ENCODE measurements at regions not wholly inside any gene's neighbourhood (a gene's known extent, or its start where the extent isn't known, plus 50 kb on each side); places are given as distances from the start of the nearest gene placed in this dataset.

- FAIRE-seq (no peak), DNase-seq (ENCODE audit: insufficient read length, low spot score) (no peak)
- TF ChIP-seq POLR2A (IDR thresholded peaks at IDR 0.05; ENCODE audit: low read depth, low read length), result no peak
Observed at GRCh38 chr20:51266353-51266752, 243.4 kb upstream of the KCNG1 start.

DNA sequence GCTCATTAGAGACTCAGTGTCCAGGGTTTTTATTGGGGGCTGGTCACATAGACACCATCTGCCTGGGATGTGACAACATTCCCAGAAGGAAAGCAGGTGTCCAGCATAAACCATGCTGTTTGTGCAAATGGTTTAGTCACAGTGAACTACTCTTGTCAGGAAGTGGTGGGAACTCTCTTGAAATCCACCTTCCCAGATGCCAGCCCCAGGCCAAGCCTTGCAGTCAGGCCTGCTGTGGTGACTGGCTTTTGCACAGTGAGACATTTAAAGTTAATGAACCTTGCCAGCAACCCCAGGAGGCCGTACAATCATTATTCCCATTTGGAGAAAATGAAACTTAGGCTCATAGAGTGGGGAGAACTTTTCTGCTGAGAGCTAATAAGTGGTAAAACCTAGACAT is 242.5 kb upstream of the KCNG1 start:
- FAIRE-seq (no peak), DNase-seq (ENCODE audit: insufficient read length, low spot score) (no peak)
- TF ChIP-seq POLR2A (IDR thresholded peaks at IDR 0.05; ENCODE audit: low read depth, low read length), result no peak

DNA sequence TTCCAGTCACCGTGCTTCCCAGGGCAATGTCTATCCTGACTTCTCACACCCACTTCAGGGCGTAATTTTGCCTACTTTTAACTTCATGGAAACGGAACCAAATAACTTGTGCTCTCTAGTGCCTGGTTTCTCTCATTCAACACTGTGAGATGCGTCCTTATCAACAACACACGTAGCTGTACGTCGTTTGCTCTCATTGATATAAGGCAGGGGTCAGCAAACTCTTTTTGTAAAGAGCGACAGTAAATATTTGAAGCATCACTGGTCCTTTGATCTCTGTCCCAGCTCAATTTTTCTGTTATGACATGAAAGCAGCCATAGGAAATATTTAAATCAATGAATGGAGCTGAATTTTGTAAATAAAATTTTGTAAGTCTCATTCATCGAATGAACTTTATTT is 239.3 kb upstream of the KCNG1 start:
- no peak for FAIRE-seq
- TF ChIP-seq POLR2A (IDR thresholded peaks at IDR 0.05; ENCODE audit: low read depth, low read length), result no peak
- DNase-seq (ENCODE audit: insufficient read length, low spot score), result no peak

- DNase-seq (ENCODE audit: insufficient read length, low spot score), result no peak
- no peak for TF ChIP-seq POLR2A (IDR thresholded peaks at IDR 0.05; ENCODE audit: low read depth, low read length)
- no peak for FAIRE-seq
Observed at GRCh38 chr20:51259455-51259854, 236.5 kb upstream of the KCNG1 start.

- DNase-seq (ENCODE audit: insufficient read length, low spot score) (no peak), FAIRE-seq (no peak)
- no peak for TF ChIP-seq POLR2A (IDR thresholded peaks at IDR 0.05; ENCODE audit: low read depth, low read length)
Observed at GRCh38 chr20:51258582-51259165, 235.8 kb upstream of the KCNG1 start.

DNA sequence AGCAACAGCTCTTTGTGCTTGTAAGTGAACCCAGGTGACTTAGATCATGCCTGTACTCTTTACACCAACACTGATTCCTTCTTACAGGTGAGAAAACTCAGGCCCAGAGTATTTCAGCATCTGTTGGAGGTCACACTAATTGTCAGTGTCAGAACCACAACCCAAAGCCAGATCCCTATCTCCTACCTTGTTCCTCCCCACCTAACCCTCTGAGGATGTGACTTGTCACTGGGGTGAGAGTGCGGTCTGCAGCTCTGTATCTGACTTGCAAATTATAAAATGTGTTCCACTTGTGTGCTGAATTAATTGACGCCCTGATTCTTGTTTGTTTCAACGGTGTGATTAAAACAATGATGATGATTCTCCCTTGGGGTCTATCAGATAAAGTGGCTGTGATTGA is 232.5 kb upstream of the KCNG1 start:
- DNase-seq (ENCODE audit: insufficient read length, low spot score) (no peak), FAIRE-seq (no peak)
- no peak for TF ChIP-seq POLR2A (IDR thresholded peaks at IDR 0.05; ENCODE audit: low read depth, low read length)

DNA sequence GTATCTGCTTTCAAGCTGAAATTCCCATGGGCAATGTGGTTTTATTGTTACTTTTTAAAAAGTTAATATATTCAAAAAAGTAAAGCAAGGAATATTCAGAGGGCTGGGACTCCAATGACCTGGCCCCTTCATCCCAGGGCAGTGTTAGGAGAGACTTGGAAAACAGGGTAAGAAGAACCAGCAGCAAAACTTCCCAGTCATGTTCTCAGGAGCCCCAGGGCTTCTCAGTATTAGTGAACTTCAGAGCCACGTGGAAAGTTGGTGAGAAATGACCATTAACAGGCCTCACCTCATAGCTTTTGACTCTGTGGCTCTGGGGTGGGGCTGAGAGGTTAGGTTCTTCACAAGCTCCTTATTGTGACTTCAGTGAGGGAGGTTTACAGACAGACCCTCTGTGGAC is 230.4 kb upstream of the KCNG1 start:
- TF ChIP-seq POLR2A (IDR thresholded peaks at IDR 0.05; ENCODE audit: low read depth, low read length), result no peak
- no peak for FAIRE-seq
- no peak for DNase-seq (ENCODE audit: insufficient read length, low spot score)

- DNase-seq (ENCODE audit: insufficient read length, low spot score), result no peak
- TF ChIP-seq POLR2A (IDR thresholded peaks at IDR 0.05; ENCODE audit: low read depth, low read length), result no peak
- FAIRE-seq, result no peak
Observed at GRCh38 chr20:51249781-51250180, 226.9 kb upstream of the KCNG1 start.

DNA sequence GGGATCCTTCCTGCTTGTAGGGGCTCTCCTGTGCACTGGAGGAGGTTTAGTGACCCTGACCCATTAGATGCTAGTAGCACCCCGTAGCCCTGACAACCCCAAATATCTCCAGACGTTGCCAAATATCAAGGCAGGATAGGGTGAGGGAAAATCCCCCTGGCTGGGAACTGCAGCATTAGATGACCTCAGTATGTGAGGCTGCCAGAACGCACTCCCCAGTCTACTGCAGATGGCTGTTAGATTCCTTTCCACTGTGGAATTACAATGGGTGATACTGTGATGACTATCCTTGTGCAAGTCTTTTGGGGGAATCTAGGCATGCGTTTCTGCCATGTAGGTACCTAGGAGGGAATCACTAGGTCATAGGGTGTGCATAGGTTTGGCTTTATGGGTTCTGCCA is 226.3 kb upstream of the KCNG1 start:
- DNase-seq (ENCODE audit: insufficient read length, low spot score), result no peak
- no peak for FAIRE-seq
- no peak for TF ChIP-seq POLR2A (IDR thresholded peaks at IDR 0.05; ENCODE audit: low read depth, low read length)

- TF ChIP-seq POLR2A (IDR thresholded peaks at IDR 0.05; ENCODE audit: low read depth, low read length), result no peak
- no peak for FAIRE-seq
- DNase-seq (ENCODE audit: insufficient read length, low spot score), result no peak
Observed at GRCh38 chr20:51244466-51244865, 221.6 kb upstream of the KCNG1 start.

GRCh38 chr20:51238675-51239305 is 215.9 kb upstream of the KCNG1 start:
- FAIRE-seq, result no peak
- TF ChIP-seq POLR2A (IDR thresholded peaks at IDR 0.05; ENCODE audit: low read depth, low read length), result no peak

GRCh38 chr20:51237791-51238190 is 214.9 kb upstream of the KCNG1 start:
- no peak for TF ChIP-seq POLR2A (IDR thresholded peaks at IDR 0.05; ENCODE audit: low read depth, low read length)
- FAIRE-seq (no peak), DNase-seq (ENCODE audit: insufficient read length, low spot score) (no peak)

More at GRCh38 chr20:51238675-51239305, 215.9 kb upstream of the KCNG1 start:
- DNase-seq (ENCODE audit: insufficient read length, low spot score), result no peak

- FAIRE-seq, result no peak
- DNase-seq (ENCODE audit: insufficient read length, low spot score), result no peak
- no peak for TF ChIP-seq POLR2A (IDR thresholded peaks at IDR 0.05; ENCODE audit: low read depth, low read length)
Observed at GRCh38 chr20:51237278-51237677, 214.4 kb upstream of the KCNG1 start.

DNA sequence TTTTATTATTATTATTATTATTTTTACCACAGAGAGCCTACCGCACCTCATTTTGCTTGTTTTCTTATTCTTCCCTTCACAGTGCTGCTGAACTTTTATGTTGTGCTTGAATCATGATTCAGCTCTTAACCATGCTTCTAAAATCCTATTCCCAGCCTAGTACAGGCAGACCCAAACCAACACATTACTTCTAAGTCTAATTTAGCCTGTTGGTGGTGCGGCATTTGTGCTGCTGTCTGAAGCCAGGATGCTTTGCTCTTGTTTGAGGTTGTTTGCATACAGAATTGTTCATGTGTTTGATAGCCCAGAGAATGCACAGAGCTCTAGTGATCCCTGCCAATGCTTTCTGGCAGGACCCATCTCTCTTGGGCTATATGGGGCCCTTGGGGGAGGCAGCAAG is 213.5 kb upstream of the KCNG1 start:
- TF ChIP-seq POLR2A (IDR thresholded peaks at IDR 0.05; ENCODE audit: low read depth, low read length), result no peak
- DNase-seq (ENCODE audit: insufficient read length, low spot score) (no peak), FAIRE-seq (no peak)

DNA sequence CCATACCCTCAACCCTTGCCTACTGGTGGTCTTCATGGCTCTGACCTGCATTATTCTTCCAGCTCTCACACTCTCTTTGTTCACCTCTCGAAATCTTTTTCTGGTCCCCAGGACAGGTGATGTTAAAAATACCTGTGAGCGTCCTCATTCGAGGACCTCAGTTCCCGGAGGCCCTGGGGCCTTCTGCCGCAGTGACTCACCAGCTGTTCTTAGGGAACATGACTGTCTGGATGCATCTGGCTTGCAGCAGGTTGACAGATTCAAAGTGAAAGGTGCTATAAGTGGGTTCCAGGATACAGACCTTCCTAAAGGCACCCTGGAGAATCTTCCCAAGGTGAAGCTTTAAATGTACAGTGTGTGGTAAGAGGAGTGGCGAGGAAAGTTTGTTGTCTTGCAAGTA is 210.4 kb upstream of the KCNG1 start:
- no peak for DNase-seq (ENCODE audit: insufficient read length, low spot score)
- no peak for TF ChIP-seq POLR2A (IDR thresholded peaks at IDR 0.05; ENCODE audit: low read depth, low read length)
- no peak for FAIRE-seq
